Smooth muscle cell (in vitro differentiated cells): ENCODE measurements at regions not wholly inside any gene's neighbourhood (a gene's known extent, or its start where the extent isn't known, plus 50 kb on each side); places are given as distances from the start of the nearest gene placed in this dataset.
A peak's percentile ranks its signal among the peaks of the same experiment; 100 is the strongest.
"Not testable (repeated sequence)": the region's sequence is repeated elsewhere in the genome, so short reads cannot be mapped to it uniquely, and the experiment has no call there.

Experiments used
- DNase-seq: peaks from one replicate; lab custom pipeline; 2025; ENCODE audit not compliant: unreplicated experiment; lab: John Stamatoyannopoulos, UW
- H2AFZ ChIP-seq: fragments of 200-600 bp; sonication (generic); 2 replicates; pipeline ENCODE4 v1.6.0; 2016; ENCODE audit warnings: antibody characterized with exemption, low read depth, mild to moderate bottlenecking
- H3F3A ChIP-seq: fragments of 200-600 bp; sonication (generic); 2 replicates; pipeline ENCODE4 v1.6.0; 2017; ENCODE audit warnings: antibody characterized with exemption, low read depth
- H3K27ac ChIP-seq: fragments of 200-600 bp; sonication (generic); 2 replicates; pipeline ENCODE4 v1.5.1; 2016; ENCODE audit warnings: low read depth, mild to moderate bottlenecking
- H3K27me3 ChIP-seq: fragments of 200-600 bp; sonication (generic); 2 replicates; pipeline ENCODE4 v1.6.1; 2016; ENCODE audit warnings: low read depth, mild to moderate bottlenecking
- H3K36me3 ChIP-seq: fragments of 200-600 bp; sonication (generic); 2 replicates; pipeline ENCODE4 v1.5.1; 2016; ENCODE audit warnings: low read depth
- H3K4me1 ChIP-seq: fragments of 200-600 bp; sonication (generic); 2 replicates; pipeline ENCODE4 v1.5.1; 2016; ENCODE audit warnings: low read depth
- H3K4me2 ChIP-seq: fragments of 200-600 bp; sonication (generic); 2 replicates; pipeline ENCODE4 v1.6.0; 2016; ENCODE audit warnings: mild to moderate bottlenecking
- H3K4me3 ChIP-seq: fragments of 200-600 bp; sonication (generic); 2 replicates; pipeline ENCODE4 v1.5.1; 2016; ENCODE audit warnings: mild to moderate bottlenecking
- H3K79me2 ChIP-seq: fragments of 200-600 bp; sonication (generic); 2 replicates; pipeline ENCODE4 v1.6.0; 2016; ENCODE audit warnings: low read depth, mild to moderate bottlenecking
- H3K9ac ChIP-seq: fragments of 200-600 bp; sonication (generic); 2 replicates; pipeline ENCODE4 v1.6.0; 2016; ENCODE audit warnings: low read depth
- H3K9me3 ChIP-seq: fragments of 200-600 bp; sonication (generic); replicated peaks from 2 replicates; pipeline ENCODE4 v1.5.1; 2016; ENCODE audit warnings: low read depth
- H4K20me1 ChIP-seq: fragments of 200-600 bp; sonication (generic); 2 replicates; pipeline ENCODE4 v1.6.0; 2016; ENCODE audit warnings: low read depth
- WGBS: methylation state at CpG from one replicate; pipeline ENCODE4 v1.1.7; 2016; ENCODE audit warnings: low lambda C conversion rate; 5-methylcytosine and 5-hydroxymethylcytosine counted together
- TF ChIP-seq, protein P1 (sequence below): fragments of 200-600 bp; sonication (generic); IDR thresholded peaks from 2 replicates; pipeline ENCODE4 v1.5.1; 2017; ENCODE audit warnings: borderline replicate concordance, mild to moderate bottlenecking, antibody characterized with exemption; ENCODE audit not compliant: insufficient read depth, poor library complexity, severe bottlenecking

- no peak for DNase-seq
- Histone ChIP-seq H3K79me2 (no peaks in the 10 kb centered on the region), H3K4me1 (no peaks in the 10 kb centered on the region), H3K9me3 (no peaks in the 10 kb centered on the region), H2AFZ (no peak overlapping the region), H3K27ac (no peak overlapping the region), H3K27me3 (no peaks in the 10 kb centered on the region), H3K4me3 (no peak overlapping the region), H3K36me3 (no peaks in the 10 kb centered on the region), H4K20me1 (no peaks in the 10 kb centered on the region), H3K9ac (no peak overlapping the region), H3K4me2 (no peak overlapping the region), H3F3A (no peaks in the 10 kb centered on the region)
- TF ChIP-seq, protein P1, sequence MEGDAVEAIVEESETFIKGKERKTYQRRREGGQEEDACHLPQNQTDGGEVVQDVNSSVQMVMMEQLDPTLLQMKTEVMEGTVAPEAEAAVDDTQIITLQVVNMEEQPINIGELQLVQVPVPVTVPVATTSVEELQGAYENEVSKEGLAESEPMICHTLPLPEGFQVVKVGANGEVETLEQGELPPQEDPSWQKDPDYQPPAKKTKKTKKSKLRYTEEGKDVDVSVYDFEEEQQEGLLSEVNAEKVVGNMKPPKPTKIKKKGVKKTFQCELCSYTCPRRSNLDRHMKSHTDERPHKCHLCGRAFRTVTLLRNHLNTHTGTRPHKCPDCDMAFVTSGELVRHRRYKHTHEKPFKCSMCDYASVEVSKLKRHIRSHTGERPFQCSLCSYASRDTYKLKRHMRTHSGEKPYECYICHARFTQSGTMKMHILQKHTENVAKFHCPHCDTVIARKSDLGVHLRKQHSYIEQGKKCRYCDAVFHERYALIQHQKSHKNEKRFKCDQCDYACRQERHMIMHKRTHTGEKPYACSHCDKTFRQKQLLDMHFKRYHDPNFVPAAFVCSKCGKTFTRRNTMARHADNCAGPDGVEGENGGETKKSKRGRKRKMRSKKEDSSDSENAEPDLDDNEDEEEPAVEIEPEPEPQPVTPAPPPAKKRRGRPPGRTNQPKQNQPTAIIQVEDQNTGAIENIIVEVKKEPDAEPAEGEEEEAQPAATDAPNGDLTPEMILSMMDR, result no peak
- WGBS, result 87% methylated on average over 29 of the region's 29 CpGs
These were observed 391.4 kb upstream of the NDN start for GRCh38 chr15:24078310-24079029.

DNA sequence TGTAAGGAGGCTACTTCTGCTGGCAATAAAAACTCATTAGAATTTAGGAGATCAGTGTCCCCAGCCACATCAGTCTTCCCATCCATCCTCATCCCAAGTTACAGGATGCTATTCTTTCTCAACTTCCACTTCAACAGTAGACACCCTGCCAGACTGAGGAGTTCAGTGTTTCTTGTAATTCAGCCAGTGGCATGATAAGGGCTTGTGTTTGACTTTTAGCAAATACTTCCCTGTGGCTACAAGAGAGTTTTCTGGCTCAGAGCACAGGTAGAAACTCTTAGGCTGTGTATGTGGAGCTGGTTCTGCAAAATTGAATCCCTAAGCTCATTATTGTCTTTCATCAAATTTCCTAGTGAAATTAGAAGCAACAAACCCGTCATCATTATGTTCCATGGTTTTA, 401.8 kb upstream of the NDN start:
- 52% methylated on average over 1 of the region's 1 CpG for WGBS
- H3K79me2 ChIP-seq, H3K4me1 ChIP-seq, H2AFZ ChIP-seq, H4K20me1 ChIP-seq, H3K36me3 ChIP-seq, DNase-seq, H3K27me3 ChIP-seq, H3K4me2 ChIP-seq, H3K9ac ChIP-seq, H3K4me3 ChIP-seq, H3F3A ChIP-seq, H3K9me3 ChIP-seq, H3K27ac ChIP-seq: not testable (repeated sequence)

GRCh38 chr15:24101503-24101902, 414.4 kb upstream of the NDN start:
- H3K9me3 ChIP-seq, H4K20me1 ChIP-seq, H3K4me1 ChIP-seq, H3K27ac ChIP-seq, H3K36me3 ChIP-seq, H3K9ac ChIP-seq, H3F3A ChIP-seq, H3K27me3 ChIP-seq, DNase-seq, H3K79me2 ChIP-seq: not testable (repeated sequence)
- Histone ChIP-seq H3K4me3 (peak overlapping the region; percentile 38), H2AFZ (peak overlapping the region; percentile 79), H3K4me2 (peak overlapping the region; percentile 73)
- WGBS, result 50% methylated on average over 19 of the region's 30 CpGs

DNA sequence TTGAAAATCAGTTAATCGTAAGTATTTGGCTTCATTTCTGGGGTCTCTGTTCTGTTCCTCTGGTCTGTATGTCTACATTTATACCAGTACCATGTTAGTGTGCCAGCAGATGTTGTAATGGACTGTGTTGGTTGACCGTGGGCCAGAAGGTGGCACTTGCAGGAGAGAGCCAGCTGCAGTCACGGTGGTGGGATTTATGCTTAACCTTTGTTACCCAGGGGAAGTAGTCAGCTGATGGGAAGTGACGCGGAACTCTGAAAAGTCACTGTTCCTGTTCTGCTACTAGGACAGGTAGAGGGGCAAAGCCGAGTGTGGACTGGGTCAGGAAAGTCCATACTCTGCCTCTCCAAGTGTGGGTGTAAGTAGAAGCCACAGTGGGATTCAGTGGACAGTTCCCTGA, 420.4 kb upstream of the NDN start:
- H3K79me2 ChIP-seq, H3K4me2 ChIP-seq, H3F3A ChIP-seq, H3K27me3 ChIP-seq, H2AFZ ChIP-seq, H3K36me3 ChIP-seq, H3K9ac ChIP-seq, H3K4me1 ChIP-seq, H4K20me1 ChIP-seq, H3K4me3 ChIP-seq, DNase-seq, H3K9me3 ChIP-seq, H3K27ac ChIP-seq: not testable (repeated sequence)
- 69% methylated on average over 5 of the region's 6 CpGs for WGBS

GRCh38 chr15:24107948-24108347, 420.8 kb upstream of the NDN start:
- H3K27ac ChIP-seq, H3K4me2 ChIP-seq, H3K4me1 ChIP-seq, H4K20me1 ChIP-seq, H3K4me3 ChIP-seq, H3K27me3 ChIP-seq, H3K9me3 ChIP-seq, H3F3A ChIP-seq, H3K79me2 ChIP-seq, DNase-seq, H3K9ac ChIP-seq, H3K36me3 ChIP-seq, H2AFZ ChIP-seq: not testable (repeated sequence)
- WGBS, result 53% methylated on average over 4 of the region's 4 CpGs

DNA sequence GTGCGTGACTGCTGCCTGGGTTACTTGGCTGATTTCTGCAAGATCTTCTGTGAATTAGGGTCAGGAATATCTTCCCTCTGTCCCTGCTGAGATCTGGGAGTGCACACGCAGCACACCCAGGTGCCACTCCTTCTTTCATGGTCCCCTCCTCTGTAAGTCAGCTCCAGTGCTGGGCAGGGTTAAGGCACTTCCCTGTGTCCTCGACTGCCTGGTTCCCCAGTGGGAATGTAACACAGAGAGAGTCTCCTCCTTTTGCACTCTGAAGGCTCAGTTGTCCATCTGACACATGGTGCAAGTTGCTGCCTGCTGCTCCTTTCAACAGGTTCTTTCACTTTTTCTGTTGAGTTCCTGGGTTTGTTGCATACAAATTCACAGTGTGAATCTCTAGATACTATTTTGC, 421.2 kb upstream of the NDN start:
- H2AFZ ChIP-seq, H3K27ac ChIP-seq, H3K79me2 ChIP-seq, H3K9me3 ChIP-seq, H3K4me2 ChIP-seq, H3F3A ChIP-seq, H3K9ac ChIP-seq, H4K20me1 ChIP-seq, H3K36me3 ChIP-seq, DNase-seq, H3K4me1 ChIP-seq, H3K4me3 ChIP-seq, H3K27me3 ChIP-seq: not testable (repeated sequence)
- 52% methylated on average over 3 of the region's 3 CpGs for WGBS

DNA sequence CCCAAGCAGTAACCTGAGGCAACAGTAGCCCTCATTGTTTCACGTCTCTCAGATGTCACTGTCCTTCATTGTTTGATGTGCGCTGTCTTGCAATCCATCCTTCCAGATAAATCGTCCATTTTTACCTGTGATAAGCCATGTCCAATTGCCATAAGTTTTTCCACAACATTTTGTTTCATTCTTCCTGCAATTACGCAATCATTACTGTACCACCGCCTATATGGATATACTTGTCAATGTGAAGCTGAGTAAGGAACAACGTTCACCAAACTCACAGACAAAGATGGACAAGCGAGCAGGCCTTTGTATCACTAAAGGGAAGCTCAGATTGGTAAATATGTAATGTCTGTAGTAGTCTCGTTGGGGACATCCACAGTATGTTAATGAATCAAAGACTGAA, 452.5 kb upstream of the NDN start:
- not testable (repeated sequence) for DNase-seq, H3F3A ChIP-seq, H3K4me3 ChIP-seq, H3K36me3 ChIP-seq, H3K9ac ChIP-seq, H3K27ac ChIP-seq, H3K79me2 ChIP-seq, H3K4me2 ChIP-seq, H4K20me1 ChIP-seq, H3K4me1 ChIP-seq, H2AFZ ChIP-seq, H3K9me3 ChIP-seq, H3K27me3 ChIP-seq
- 80% methylated on average over 8 of the region's 8 CpGs for WGBS

- H3K79me2 ChIP-seq, H3K4me1 ChIP-seq, H2AFZ ChIP-seq, H4K20me1 ChIP-seq, H3K27me3 ChIP-seq, H3K4me3 ChIP-seq, H3K27ac ChIP-seq, H3K36me3 ChIP-seq, DNase-seq, H3K9me3 ChIP-seq, H3F3A ChIP-seq, H3K4me2 ChIP-seq, H3K9ac ChIP-seq: not testable (repeated sequence)
- WGBS, result 87% methylated on average over 8 of the region's 8 CpGs
These were observed 458.0 kb upstream of the NDN start for GRCh38 chr15:24145070-24145469.
